CD8-positive, alpha-beta memory T cell (primary cell): ENCODE measurements at regions not wholly inside any gene's neighbourhood (a gene's known extent, or its start where the extent isn't known, plus 50 kb on each side); places are given as distances from the start of the nearest gene placed in this dataset.
"Not testable (repeated sequence)": the region's sequence is repeated elsewhere in the genome, so short reads cannot be mapped to it uniquely, and the experiment has no call there.

Experiments
- CTCF ChIA-PET: fragments of 350-600 bp; sonication (Branson Sonifier 250); formaldehyde crosslinking; loops from one replicate; lab custom pipeline; 2021; ENCODE audit warnings: antibody characterized with exemption; lab: Charles Lee
- POLR2A ChIA-PET: fragments of 350-600 bp; sonication (Branson Sonifier 250); formaldehyde crosslinking; loops from one replicate; lab custom pipeline; 2021; ENCODE audit warnings: antibody characterized with exemption; lab: Charles Lee
- DNase-seq, 5 donors: peaks; one replicate each; pipeline versions ENCODE4 v3.0.0 to v3.0.0-alpha.2; 2020 to 2022; ENCODE audit warnings: mixed read lengths in 1 of 5
- H3K27ac ChIP-seq: one replicate; pipeline ENCODE4 v1.7.0; 2013; ENCODE audit warnings: low read depth, mild to moderate bottlenecking, low read length, moderate library complexity
- H3K27me3 ChIP-seq: 2 replicates; pipeline ENCODE4 v1.7.0; 2013; ENCODE audit warnings: low read length, mild to moderate bottlenecking; ENCODE audit not compliant: insufficient read depth, poor library complexity, severe bottlenecking
- H3K36me3 ChIP-seq: 2 replicates; pipeline ENCODE4 v1.7.0; 2013; ENCODE audit warnings: mild to moderate bottlenecking, low read length, moderate library complexity; ENCODE audit not compliant: insufficient read depth
- H3K4me1 ChIP-seq: 2 replicates; pipeline ENCODE4 v1.7.0; 2013; ENCODE audit warnings: mild to moderate bottlenecking, low read length, moderate library complexity; ENCODE audit not compliant: insufficient read depth
- H3K4me3 ChIP-seq: 2 replicates; pipeline ENCODE4 v1.7.0; 2013; ENCODE audit warnings: mild to moderate bottlenecking, low read length
- H3K9me3 ChIP-seq: 2 replicates; pipeline ENCODE4 v1.7.0; 2013; ENCODE audit warnings: mild to moderate bottlenecking, low read length
- H3K27ac Mint-ChIP-seq, 8 donors: one replicate each; pipeline ENCODE4 v1.8.0; 2020 to 2021; ENCODE audit warnings: mixed read lengths in 8 of 8, mild to moderate bottlenecking in 6 of 8, inconsistent platforms in 3 of 8, moderate library complexity in 3 of 8
- H3K27me3 Mint-ChIP-seq, 2 donors: one replicate each; pipeline ENCODE4 v1.8.0; 2020 to 2021; ENCODE audit warnings: mixed read lengths in 2 of 2, mild to moderate bottlenecking in 1 of 2, moderate library complexity in 1 of 2
- H3K36me3 Mint-ChIP-seq, 3 donors: one replicate each; pipeline ENCODE4 v1.8.0; 2020 to 2021; ENCODE audit warnings: mixed read lengths in 3 of 3, inconsistent platforms in 1 of 3, mild to moderate bottlenecking in 1 of 3
- H3K4me1 Mint-ChIP-seq, 3 donors: one replicate each; pipeline ENCODE4 v1.8.0; 2020 to 2021; ENCODE audit warnings: mixed read lengths in 3 of 3, inconsistent platforms in 1 of 3, mild to moderate bottlenecking in 1 of 3
- H3K4me3 Mint-ChIP-seq, 7 donors: one replicate each; pipeline ENCODE4 v1.8.0; 2020 to 2021; ENCODE audit warnings: mixed read lengths in 7 of 7, mild to moderate bottlenecking in 6 of 7, moderate library complexity in 4 of 7, inconsistent platforms in 2 of 7
- H3K9me3 Mint-ChIP-seq, 5 donors: one replicate each; pipeline ENCODE4 v1.8.0; 2020 to 2022; ENCODE audit warnings: mixed read lengths in 5 of 5, mild to moderate bottlenecking in 3 of 5, moderate library complexity in 2 of 5, inconsistent platforms in 1 of 5

- H3K27me3 ChIP-seq, H3K4me3 Mint-ChIP-seq, H3K4me1 Mint-ChIP-seq, H3K4me3 ChIP-seq, H3K4me1 ChIP-seq, CTCF ChIA-PET, H3K27ac ChIP-seq, H3K9me3 ChIP-seq, H3K27me3 Mint-ChIP-seq, DNase-seq, H3K36me3 ChIP-seq, H3K27ac Mint-ChIP-seq, H3K9me3 Mint-ChIP-seq, POLR2A ChIA-PET, H3K36me3 Mint-ChIP-seq: not testable (repeated sequence)
Measured at GRCh38 chr1:146672608-146673007, 265.5 kb upstream of the NBPF12 start.

GRCh38 chr1:146671588-146671987, 266.5 kb upstream of the NBPF12 start:
- POLR2A ChIA-PET, H3K27ac Mint-ChIP-seq, H3K36me3 Mint-ChIP-seq, H3K27me3 ChIP-seq, H3K36me3 ChIP-seq, H3K4me1 Mint-ChIP-seq, H3K27ac ChIP-seq, H3K27me3 Mint-ChIP-seq, H3K9me3 Mint-ChIP-seq, DNase-seq, H3K4me1 ChIP-seq, CTCF ChIA-PET, H3K4me3 ChIP-seq, H3K4me3 Mint-ChIP-seq, H3K9me3 ChIP-seq: not testable (repeated sequence)

- H3K27me3 ChIP-seq, POLR2A ChIA-PET, DNase-seq, H3K27ac Mint-ChIP-seq, H3K4me3 Mint-ChIP-seq, H3K36me3 ChIP-seq, H3K27ac ChIP-seq, H3K27me3 Mint-ChIP-seq, H3K4me3 ChIP-seq, H3K4me1 Mint-ChIP-seq, H3K9me3 ChIP-seq, H3K9me3 Mint-ChIP-seq, H3K36me3 Mint-ChIP-seq, H3K4me1 ChIP-seq, CTCF ChIA-PET: not testable (repeated sequence)
Measured at GRCh38 chr1:146670832-146671566, 267.1 kb upstream of the NBPF12 start.

GRCh38 chr1:146666275-146666674, 271.8 kb upstream of the NBPF12 start:
- H3K36me3 ChIP-seq, POLR2A ChIA-PET, H3K4me3 Mint-ChIP-seq, DNase-seq, CTCF ChIA-PET, H3K9me3 Mint-ChIP-seq, H3K4me3 ChIP-seq, H3K27me3 Mint-ChIP-seq, H3K9me3 ChIP-seq, H3K27ac ChIP-seq, H3K36me3 Mint-ChIP-seq, H3K4me1 ChIP-seq, H3K4me1 Mint-ChIP-seq, H3K27me3 ChIP-seq, H3K27ac Mint-ChIP-seq: not testable (repeated sequence)

- H3K36me3 Mint-ChIP-seq, DNase-seq, H3K27me3 ChIP-seq, H3K9me3 Mint-ChIP-seq, H3K4me3 ChIP-seq, H3K36me3 ChIP-seq, H3K27ac Mint-ChIP-seq, H3K4me3 Mint-ChIP-seq, CTCF ChIA-PET, H3K27me3 Mint-ChIP-seq, H3K9me3 ChIP-seq, POLR2A ChIA-PET, H3K4me1 Mint-ChIP-seq, H3K4me1 ChIP-seq, H3K27ac ChIP-seq: not testable (repeated sequence)
Measured at GRCh38 chr1:146660242-146660641, 277.9 kb upstream of the NBPF12 start.

- H3K9me3 ChIP-seq, CTCF ChIA-PET, H3K4me3 ChIP-seq, H3K4me1 Mint-ChIP-seq, H3K4me1 ChIP-seq, H3K36me3 ChIP-seq, H3K27me3 ChIP-seq, POLR2A ChIA-PET, H3K4me3 Mint-ChIP-seq, H3K27ac ChIP-seq, H3K27ac Mint-ChIP-seq, DNase-seq, H3K9me3 Mint-ChIP-seq, H3K36me3 Mint-ChIP-seq, H3K27me3 Mint-ChIP-seq: not testable (repeated sequence)
Measured at GRCh38 chr1:146656356-146657060, 281.6 kb upstream of the NBPF12 start.

GRCh38 chr1:146654763-146655162, 283.4 kb upstream of the NBPF12 start:
- H3K27ac ChIP-seq, H3K4me3 Mint-ChIP-seq, DNase-seq, H3K36me3 Mint-ChIP-seq, H3K4me3 ChIP-seq, H3K27ac Mint-ChIP-seq, H3K4me1 ChIP-seq, H3K4me1 Mint-ChIP-seq, H3K9me3 Mint-ChIP-seq, H3K9me3 ChIP-seq, H3K27me3 ChIP-seq, CTCF ChIA-PET, H3K36me3 ChIP-seq, POLR2A ChIA-PET, H3K27me3 Mint-ChIP-seq: not testable (repeated sequence)

- H3K4me3 Mint-ChIP-seq, H3K27me3 Mint-ChIP-seq, CTCF ChIA-PET, H3K36me3 ChIP-seq, H3K27me3 ChIP-seq, H3K27ac Mint-ChIP-seq, H3K27ac ChIP-seq, H3K4me3 ChIP-seq, H3K36me3 Mint-ChIP-seq, H3K9me3 Mint-ChIP-seq, H3K9me3 ChIP-seq, POLR2A ChIA-PET, H3K4me1 Mint-ChIP-seq, DNase-seq, H3K4me1 ChIP-seq: not testable (repeated sequence)
Measured at GRCh38 chr1:146645978-146646604, 292.0 kb upstream of the NBPF12 start.
